ENCODE measurements at regions not wholly inside any gene's neighbourhood (a gene's known extent, or its start where the extent isn't known, plus 50 kb on each side); places are given as distances from the start of the nearest gene placed in this dataset.
"Not testable (repeated sequence)": the region's sequence is repeated elsewhere in the genome, so short reads cannot be mapped to it uniquely, and the experiment has no call there.

DNA sequence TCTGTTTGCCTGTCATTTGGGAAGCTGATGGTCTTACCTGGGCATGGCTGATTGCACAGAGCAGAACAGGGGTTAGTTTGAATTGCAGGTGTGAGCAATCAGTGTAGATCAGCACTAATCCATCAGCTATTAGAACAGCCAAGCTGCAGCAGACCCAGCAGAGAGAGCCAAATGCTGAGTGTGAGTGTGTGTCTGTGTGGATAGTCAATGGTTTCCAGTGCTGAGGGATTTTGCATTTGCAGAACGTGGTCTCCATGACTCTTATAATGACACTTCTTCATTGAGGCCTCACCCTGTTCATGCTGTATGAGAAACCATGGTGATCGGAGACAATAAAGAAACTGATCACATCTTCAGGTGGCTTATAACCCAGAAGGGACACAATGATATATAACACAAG is 312.1 kb downstream of the SOX2 start:
- DNase-seq (ENCODE audit: low read depth in 1 of 2, low spot score in 1 of 2), result no peak

DNA sequence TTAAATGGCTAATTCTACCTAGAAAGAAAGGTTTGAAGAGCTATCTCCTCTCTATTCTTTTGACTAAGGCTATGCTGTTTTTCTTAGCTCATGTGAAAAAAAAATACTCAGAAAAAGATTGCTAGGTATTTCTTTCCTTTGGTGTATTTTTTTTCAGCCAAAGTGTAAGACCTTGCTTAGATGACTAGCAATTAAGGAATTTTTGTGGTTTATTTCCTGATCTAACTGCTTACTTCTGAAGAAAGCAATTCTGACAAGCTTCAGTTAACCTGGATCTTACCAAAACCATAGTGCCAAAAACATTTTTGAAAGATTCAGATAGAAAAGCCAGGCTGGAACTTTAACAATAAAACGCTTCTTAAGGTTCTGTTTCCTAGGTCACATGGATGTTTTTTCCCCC is 315.6 kb downstream of the SOX2 start:
- TF ChIP-seq GABPA (IDR thresholded peaks at IDR 0.05; ENCODE audit: low read depth) (no peak), CTCF (IDR thresholded peaks at IDR 0.05; ENCODE audit: insufficient read depth, low read length) (no peak), REST (IDR thresholded peaks at IDR 0.05; ENCODE audit: insufficient replicate concordance, low read depth) (no peak), POLR2AphosphoS5 (IDR thresholded peaks at IDR 0.05; ENCODE audit: low read depth) (no peak), SPI1 (IDR thresholded peaks at IDR 0.05; ENCODE audit: borderline replicate concordance, low read depth) (no peak)
- no peak for DNase-seq (ENCODE audit: low read depth in 1 of 2, low spot score in 1 of 2)
- H3K27ac ChIP-seq (replicated peaks), result no peak overlapping the region
- no peak overlapping the region for H3K4me3 ChIP-seq (replicated peaks; ENCODE audit: insufficient read depth, low read length)
- H3K27me3 ChIP-seq (ENCODE audit: insufficient read depth, poor library complexity, severe bottlenecking), result no peaks in the 10 kb centered on the region

More for the DNA sequence above, 312.1 kb downstream of the SOX2 start:
- H3K27me3 ChIP-seq (ENCODE audit: insufficient read depth, poor library complexity, severe bottlenecking), result no peaks in the 10 kb centered on the region
- no peak overlapping the region for H3K27ac ChIP-seq (replicated peaks)
- no peak overlapping the region for H3K4me3 ChIP-seq (replicated peaks; ENCODE audit: insufficient read depth, low read length)
- no peak for TF ChIP-seq SPI1 (IDR thresholded peaks at IDR 0.05; ENCODE audit: borderline replicate concordance, low read depth)
- TF ChIP-seq REST (IDR thresholded peaks at IDR 0.05; ENCODE audit: insufficient replicate concordance, low read depth), result no peak
- no peak for TF ChIP-seq CTCF (IDR thresholded peaks at IDR 0.05; ENCODE audit: insufficient read depth, low read length)
- TF ChIP-seq POLR2AphosphoS5 (IDR thresholded peaks at IDR 0.05; ENCODE audit: low read depth), result no peak
- TF ChIP-seq GABPA (IDR thresholded peaks at IDR 0.05; ENCODE audit: low read depth), result no peak

DNA sequence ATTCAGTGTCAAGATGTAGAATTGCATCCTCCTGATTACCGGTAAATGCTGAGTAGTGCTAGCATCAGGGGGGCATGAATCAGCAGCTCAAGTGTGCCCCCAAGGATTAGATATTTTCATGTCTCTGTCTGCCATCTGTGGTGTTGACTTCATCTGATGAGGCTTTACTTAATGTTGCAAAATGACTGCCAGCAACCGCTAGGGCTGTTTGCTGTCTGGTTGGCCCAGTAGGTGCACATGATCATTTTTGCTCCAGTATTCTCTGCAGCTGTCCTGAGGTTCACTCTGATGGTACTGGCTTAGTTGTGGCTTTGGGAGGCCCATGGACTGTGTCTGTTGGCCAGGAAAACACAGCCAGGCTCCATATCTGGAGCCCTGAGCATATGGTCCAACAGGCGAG is 316.4 kb downstream of the SOX2 start:
- no peak overlapping the region for H3K27ac ChIP-seq (replicated peaks)
- no peak for DNase-seq (ENCODE audit: low read depth in 1 of 2, low spot score in 1 of 2)
- no peaks in the 10 kb centered on the region for H3K27me3 ChIP-seq (ENCODE audit: insufficient read depth, poor library complexity, severe bottlenecking)
- no peak for TF ChIP-seq GABPA (IDR thresholded peaks at IDR 0.05; ENCODE audit: low read depth)
- no peak for TF ChIP-seq POLR2AphosphoS5 (IDR thresholded peaks at IDR 0.05; ENCODE audit: low read depth)
- no peak for TF ChIP-seq REST (IDR thresholded peaks at IDR 0.05; ENCODE audit: insufficient replicate concordance, low read depth)
- TF ChIP-seq CTCF (IDR thresholded peaks at IDR 0.05; ENCODE audit: insufficient read depth, low read length), result no peak
- no peak for TF ChIP-seq SPI1 (IDR thresholded peaks at IDR 0.05; ENCODE audit: borderline replicate concordance, low read depth)
- H3K4me3 ChIP-seq (replicated peaks; ENCODE audit: insufficient read depth, low read length), result no peak overlapping the region

DNA sequence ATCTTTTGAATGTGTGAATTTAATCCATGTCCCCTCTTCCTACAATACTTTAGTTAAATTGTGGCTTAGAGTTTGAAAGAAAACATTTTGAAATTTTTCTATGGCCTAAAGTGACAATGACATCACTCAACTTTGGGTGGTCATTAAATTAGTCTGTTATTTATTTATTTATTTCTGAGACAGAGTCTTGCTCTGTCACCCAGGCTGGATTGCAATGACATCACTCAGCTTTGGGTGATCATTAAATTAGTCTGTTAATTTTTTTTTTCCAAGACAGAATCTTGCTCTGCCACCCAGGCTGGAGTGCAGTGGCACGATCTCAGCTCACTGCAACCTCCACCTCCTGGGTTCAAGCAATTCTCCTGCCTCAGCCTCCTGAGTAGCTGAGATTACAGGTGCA is 322.5 kb downstream of the SOX2 start:
- H3K27ac ChIP-seq (replicated peaks); H3K4me3 ChIP-seq (replicated peaks; ENCODE audit: insufficient read depth, low read length); DNase-seq (ENCODE audit: low read depth in 1 of 2, low spot score in 1 of 2); H3K27me3 ChIP-seq (ENCODE audit: insufficient read depth, poor library complexity, severe bottlenecking): not testable (repeated sequence)

Data from HL-60 (cell line).